HCT116 (cell line): ENCODE measurements at regions not wholly inside any gene's neighbourhood (a gene's known extent, or its start where the extent isn't known, plus 50 kb on each side); places are given as distances from the start of the nearest gene placed in this dataset.

ENCODE experiments used
- ATAC-seq: fragments of 200-7000 bp; cut with Tn5 transposase; 2 replicates; pipeline ENCODE4 v1.9.1; 2020; ENCODE audit warnings: mild to moderate bottlenecking, moderate library complexity
- BruUV-seq: library from RNA; stranded (reverse); fragments of 400-500 nt; replicated peaks from 2 replicates; lab custom pipeline; 2021; lab: Mats Ljungman, UMichigan
- CTCF ChIA-PET: fragments of 300-600 bp; sonication (Branson Sonifier 250); formaldehyde crosslinking; loops from one replicate; lab custom pipeline; 2021; ENCODE audit warnings: antibody characterized with exemption; lab: Charles Lee
- POLR2A ChIA-PET: fragments of 300-600, 350-600 bp; sonication (Branson Sonifier 250); formaldehyde crosslinking; loops from one replicate; lab custom pipeline; 2021; ENCODE audit warnings: antibody characterized with exemption; lab: Charles Lee
- RAD21 ChIA-PET, 2 experiments: fragments of 300-600 bp; sonication (Branson Sonifier 250); formaldehyde crosslinking; loops; one replicate each; lab custom pipeline; 2023; ENCODE audit warnings: low total read pairs in 2 of 2; ENCODE audit not compliant: uncharacterized antibody in 2 of 2, unreplicated experiment in 2 of 2, low non-redundant PET in 1 of 2; lab: Charles Lee
- DNase-seq: peaks from one replicate; pipeline ENCODE4 v3.0.0-alpha.2; 2010; ENCODE audit warnings: low read depth, low spot score
- H2AFZ ChIP-seq: fragments of 200-600 bp; shearing (Covaris generic), sonication (generic); 2 replicates; pipeline ENCODE4 v1.6.1; 2017; ENCODE audit warnings: low read depth, mixed run types, mixed read lengths, antibody characterized with exemption, low read length; ENCODE audit not compliant: poor library complexity, severe bottlenecking
- H3K27ac ChIP-seq: 2 replicates; pipeline ENCODE4 v1.5.1; 2012; ENCODE audit warnings: low read depth, low read length
- H3K27me3 ChIP-seq: fragments of 200-600 bp; sonication (generic); 2 replicates; pipeline ENCODE4 v1.6.1; 2016; ENCODE audit warnings: mixed run types, low read length, mixed read lengths; ENCODE audit not compliant: insufficient read depth
- H3K36me3 ChIP-seq, 2 experiments: fragments of 200-500 bp in 1 of 2; fragments of 200-600 bp in 1 of 2; sonication (Bioruptor generic) in 1 of 2; sonication (generic) in 1 of 2; 2 replicates each; pipeline versions ENCODE4 v1.5.1 to v1.6.1; 2014 to 2016; ENCODE audit warnings: low read length in 2 of 2, inconsistent platforms in 1 of 2, mixed read lengths in 1 of 2, mixed run types in 1 of 2; ENCODE audit not compliant: insufficient read depth in 2 of 2, control insufficient read depth in 1 of 2
- H3K4me1 ChIP-seq, 2 experiments: fragments of 200-600 bp in 1 of 2; sonication (generic) in 1 of 2; 2 replicates each; pipeline versions ENCODE4 v1.5.1 to v1.6.1; 2012 to 2017; ENCODE audit warnings: low read length in 2 of 2, inconsistent platforms in 1 of 2, mild to moderate bottlenecking in 1 of 2, mixed read lengths in 1 of 2, mixed run types in 1 of 2, moderate library complexity in 1 of 2; ENCODE audit not compliant: insufficient read depth in 2 of 2, control insufficient read depth in 1 of 2
- H3K4me2 ChIP-seq: fragments of 200-600 bp; sonication (generic); 2 replicates; pipeline ENCODE4 v1.6.1; 2017; ENCODE audit warnings: mixed run types, low read length, mixed read lengths
- H3K4me3 ChIP-seq, 2 experiments: fragments of 200-600 bp in 1 of 2; sonication (generic) in 1 of 2; replicated peaks in 1 of 2; 2 replicates each; pipeline ENCODE4 v1.5.1; 2011 to 2016; ENCODE audit warnings: low read length in 2 of 2, control low read depth in 1 of 2, low read depth in 1 of 2, mild to moderate bottlenecking in 1 of 2, mixed read lengths in 1 of 2, mixed run types in 1 of 2
- H3K79me2 ChIP-seq: fragments of 200-600 bp; sonication (generic); 2 replicates; pipeline ENCODE4 v1.6.1; 2017; ENCODE audit warnings: mild to moderate bottlenecking, mixed run types, low read length, moderate library complexity, mixed read lengths; ENCODE audit not compliant: insufficient read depth
- H3K9ac ChIP-seq: fragments of 200-600 bp; sonication (generic); 2 replicates; pipeline ENCODE4 v1.6.1; 2016; ENCODE audit warnings: low read length, mixed read lengths
- H3K9me2 ChIP-seq: fragments of 200-600 bp; sonication (generic), shearing (Covaris generic); 2 replicates; pipeline ENCODE4 v1.6.1; 2017; ENCODE audit warnings: mixed run types, mild to moderate bottlenecking, moderate library complexity; ENCODE audit not compliant: insufficient read depth
- H3K9me3 ChIP-seq, 2 experiments: fragments of 200-500 bp in 1 of 2; fragments of 200-600 bp in 1 of 2; sonication (Bioruptor generic) in 1 of 2; sonication (generic) in 1 of 2; 2 replicates each; pipeline ENCODE4 v1.6.1; 2014 to 2017; ENCODE audit warnings: low read length in 2 of 2, mixed read lengths in 2 of 2, inconsistent platforms in 1 of 2, low read depth in 1 of 2, mild to moderate bottlenecking in 1 of 2, mixed run types in 1 of 2, moderate library complexity in 1 of 2; ENCODE audit not compliant: control insufficient read depth in 1 of 2, insufficient read depth in 1 of 2
- H4K20me1 ChIP-seq: fragments of 200-600 bp; sonication (generic), shearing (Covaris generic); 2 replicates; pipeline ENCODE4 v1.6.1; 2017; ENCODE audit warnings: mixed run types, mild to moderate bottlenecking, moderate library complexity; ENCODE audit not compliant: insufficient read depth
- ATF3 ChIP-seq: IDR thresholded peaks from 2 replicates; pipeline ENCODE4 v1.6.1; 2012
- CBX3 ChIP-seq: IDR thresholded peaks from 2 replicates; pipeline ENCODE4 v1.6.1; 2012; ENCODE audit warnings: low read depth
- CEBPB ChIP-seq: IDR thresholded peaks from 2 replicates; pipeline ENCODE4 v1.6.1; 2012; ENCODE audit warnings: low read depth
- CTCF ChIP-seq, 3 experiments: fragments of 200-600 bp in 1 of 3; sonication (generic) in 1 of 3; IDR thresholded peaks in 2 of 3; conservative IDR thresholded peaks in 1 of 3; 2 replicates each; pipeline ENCODE4 v1.5.1; 2012 to 2017; ENCODE audit warnings: low read depth in 2 of 3, low read length in 2 of 3, antibody characterized with exemption in 1 of 3, borderline replicate concordance in 1 of 3, control low read depth in 1 of 3, mild to moderate bottlenecking in 1 of 3, mixed read lengths in 1 of 3, mixed run types in 1 of 3, moderate library complexity in 1 of 3; ENCODE audit not compliant: insufficient read depth in 1 of 3
- EGR1 ChIP-seq: IDR thresholded peaks from 2 replicates; pipeline ENCODE4 v1.6.1; 2012; ENCODE audit warnings: low read depth
- EZH2 ChIP-seq: fragments of 200-600 bp; sonication (generic); IDR thresholded peaks from 2 replicates; pipeline ENCODE4 v1.6.1; 2017; ENCODE audit warnings: antibody characterized with exemption, mixed run types
- EZH2phosphoT487 ChIP-seq: fragments of 200-600 bp; IDR thresholded peaks from 2 replicates; pipeline ENCODE4 v1.6.1; 2018; ENCODE audit warnings: antibody characterized with exemption, borderline replicate concordance
- JUND ChIP-seq: IDR thresholded peaks from 2 replicates; pipeline ENCODE4 v1.6.1; 2012
- MAX ChIP-seq: IDR thresholded peaks from 2 replicates; pipeline ENCODE4 v1.6.1; 2012
- POLR2A ChIP-seq: IDR thresholded peaks from 2 replicates; pipeline ENCODE4 v1.7.0; 2011; ENCODE audit warnings: borderline replicate concordance; ENCODE audit not compliant: insufficient read depth, insufficient read length; ENCODE audit errors: extremely low read depth
- POLR2AphosphoS5 ChIP-seq: IDR thresholded peaks from 2 replicates; pipeline ENCODE4 v1.6.1; 2011; ENCODE audit warnings: mild to moderate bottlenecking, low read depth, low read length, moderate library complexity
- RAD21 ChIP-seq: IDR thresholded peaks from 2 replicates; pipeline ENCODE4 v1.6.1; 2012; ENCODE audit warnings: low read depth, mild to moderate bottlenecking
- SIN3A ChIP-seq: IDR thresholded peaks from 2 replicates; pipeline ENCODE4 v1.6.1; 2012; ENCODE audit warnings: low read depth
- SP1 ChIP-seq: IDR thresholded peaks from 2 replicates; pipeline ENCODE4 v1.6.1; 2012; ENCODE audit warnings: low read depth
- SRF ChIP-seq: IDR thresholded peaks from 2 replicates; pipeline ENCODE4 v1.6.1; 2012; ENCODE audit warnings: low read depth
- TCF7L2 ChIP-seq: IDR thresholded peaks from 2 replicates; pipeline ENCODE4 v1.7.0; 2011; ENCODE audit warnings: borderline replicate concordance, inconsistent platforms; ENCODE audit not compliant: insufficient read depth, insufficient read length; ENCODE audit errors: extremely low read depth
- YY1 ChIP-seq: IDR thresholded peaks from 2 replicates; pipeline ENCODE4 v1.6.1; 2011; ENCODE audit warnings: low read length, low read depth, moderate library complexity, mild to moderate bottlenecking; ENCODE audit not compliant: insufficient replicate concordance; ENCODE audit errors: extremely low read depth
- ZFX ChIP-seq: fragments of 450-650 bp; IDR thresholded peaks from 2 replicates; pipeline ENCODE4 v1.6.1; 2017
- ZNF274 ChIP-seq: fragments of 200-500 bp; sonication (Bioruptor generic); IDR thresholded peaks from 2 replicates; pipeline ENCODE4 v1.6.1; 2014; ENCODE audit warnings: mild to moderate bottlenecking, low read depth, low read length, inconsistent platforms
- intact Hi-C: fragments of 100-400 bp; cut with micrococcal nuclease; formaldehyde crosslinking; loops from 2 replicates; pipeline ENCODE4 v1.10.0; 2022

GRCh38 chr15:95716708-95717107 is 613.8 kb upstream of the NR2F2 start:
- no peak overlapping the region for H3K9ac ChIP-seq
- TF ChIP-seq EGR1 (no peak), TCF7L2 (no peak), CEBPB (no peak), CBX3 (no peak), POLR2AphosphoS5 (no peak), JUND (no peak)
- TF ChIP-seq, all 23 proteins: peak for 0
- Histone ChIP-seq H3K9me2 (no peaks in the 10 kb centered on the region; the same call in 1 of the 2 replicates), H3K27ac (no peak overlapping the region), H3K27me3 (no peaks in the 10 kb centered on the region), H4K20me1 (no peaks in the 10 kb centered on the region), H3K79me2 (no peaks in the 10 kb centered on the region), H3K36me3 (no peaks in the 10 kb centered on the region), H3K4me3 (no peak overlapping the region), H2AFZ (no peak overlapping the region), H3K4me1 (no peaks in the 10 kb centered on the region), H3K9me3 (no peaks in the 10 kb centered on the region), H3K4me2 (no peak overlapping the region)
- no peak for DNase-seq
- ATAC-seq, result no peak
- intact Hi-C loops, result no loop called here
- CTCF ChIA-PET, result no interaction called here
- RAD21 ChIA-PET, result no interaction called here
- BruUV-seq, result no TSS peak
- POLR2A ChIA-PET, result no interaction called here

- no peaks in the 10 kb centered on the region; the same call in 1 of the 2 replicates for H3K9me2 ChIP-seq
- no TSS peak for BruUV-seq
- H3K36me3 ChIP-seq, result no peaks in the 10 kb centered on the region
- DNase-seq (no peak), ATAC-seq (no peak)
- no peaks in the 10 kb centered on the region for H3K4me1 ChIP-seq
- H3K79me2 ChIP-seq, result no peaks in the 10 kb centered on the region
- RAD21 ChIA-PET, result no interaction called here
- CTCF ChIA-PET, result no interaction called here
- no peak overlapping the region for H2AFZ ChIP-seq
- no peaks in the 10 kb centered on the region for H3K27me3 ChIP-seq
- H3K27ac ChIP-seq, result no peak overlapping the region
- no peaks in the 10 kb centered on the region for H4K20me1 ChIP-seq
- intact Hi-C loops, result no loop called here
- POLR2A ChIA-PET, result no interaction called here
- no peak overlapping the region for H3K4me2 ChIP-seq
- no peak overlapping the region for H3K4me3 ChIP-seq
- H3K9me3 ChIP-seq, result no peaks in the 10 kb centered on the region
- H3K9ac ChIP-seq, result no peak overlapping the region
- TF ChIP-seq SRF (no peak), ZFX (no peak), EZH2 (no peak), EZH2phosphoT487 (no peak), YY1 (no peak), ZNF274 (no peak), ATF3 (no peak), JUND (no peak), POLR2A (no peak), SP1 (no peak), MAX (no peak), RAD21 (no peak), POLR2AphosphoS5 (no peak), CTCF (IDR thresholded peaks at IDR 0.05 in 2 of 3, conservative IDR thresholded peaks at IDR 0.05 in 1 of 3; ENCODE audit: borderline replicate concordance in 1 of 3, insufficient read depth in 1 of 3, low read depth in 2 of 3, low read length in 2 of 3) (no peak), SIN3A (no peak)
Measured at GRCh38 chr15:95718441-95718840, 612.1 kb upstream of the NR2F2 start.
